HEK293 (cell line): ENCODE measurements at regions not wholly inside any gene's neighbourhood (a gene's known extent, or its start where the extent isn't known, plus 50 kb on each side); places are given as distances from the start of the nearest gene placed in this dataset.

Experiments
- KLF16 ChIP-seq: fragments of 450-650 bp; formaldehyde crosslinking; IDR thresholded peaks from 2 replicates; pipeline ENCODE4 v1.5.1; 2017; ENCODE audit warnings: missing biosample characterization, missing genetic modification characterization
- PRDM6 ChIP-seq: fragments of 450-650 bp; formaldehyde crosslinking; IDR thresholded peaks from 2 replicates; pipeline ENCODE4 v1.5.1; 2017; ENCODE audit warnings: missing biosample characterization, missing genetic modification characterization
- REST ChIP-seq: fragments of 450-650 bp; formaldehyde crosslinking; IDR thresholded peaks from 2 replicates; pipeline ENCODE4 v1.5.1; 2016; ENCODE audit warnings: missing biosample characterization, missing genetic modification characterization
- TRIM28 ChIP-seq: IDR thresholded peaks from 2 replicates; pipeline ENCODE4 v1.6.1; 2011; ENCODE audit warnings: low read length, control low read depth, borderline replicate concordance
- YY1 ChIP-seq: fragments of 450-650 bp; formaldehyde crosslinking; IDR thresholded peaks from 2 replicates; pipeline ENCODE4 v1.5.1; 2018; ENCODE audit warnings: missing biosample characterization, missing genetic modification characterization
- ZBTB20 ChIP-seq: fragments of 450-650 bp; formaldehyde crosslinking; IDR thresholded peaks from 2 replicates; pipeline ENCODE4 v1.5.1; 2016; ENCODE audit warnings: missing biosample characterization, missing genetic modification characterization
- ZFP3 ChIP-seq: fragments of 450-650 bp; formaldehyde crosslinking; IDR thresholded peaks from 2 replicates; pipeline ENCODE4 v1.5.1; 2016; ENCODE audit warnings: low read depth, missing biosample characterization, missing genetic modification characterization
- ZNF211 ChIP-seq: fragments of 450-650 bp; formaldehyde crosslinking; IDR thresholded peaks from 2 replicates; pipeline ENCODE4 v1.5.1; 2016; ENCODE audit warnings: low read depth, missing biosample characterization, missing genetic modification characterization
- TF ChIP-seq, protein P1 (sequence below): fragments of 450-650 bp; formaldehyde crosslinking; IDR thresholded peaks from 2 replicates; pipeline ENCODE4 v1.5.1; 2016; ENCODE audit warnings: missing biosample characterization, missing genetic modification characterization

DNA sequence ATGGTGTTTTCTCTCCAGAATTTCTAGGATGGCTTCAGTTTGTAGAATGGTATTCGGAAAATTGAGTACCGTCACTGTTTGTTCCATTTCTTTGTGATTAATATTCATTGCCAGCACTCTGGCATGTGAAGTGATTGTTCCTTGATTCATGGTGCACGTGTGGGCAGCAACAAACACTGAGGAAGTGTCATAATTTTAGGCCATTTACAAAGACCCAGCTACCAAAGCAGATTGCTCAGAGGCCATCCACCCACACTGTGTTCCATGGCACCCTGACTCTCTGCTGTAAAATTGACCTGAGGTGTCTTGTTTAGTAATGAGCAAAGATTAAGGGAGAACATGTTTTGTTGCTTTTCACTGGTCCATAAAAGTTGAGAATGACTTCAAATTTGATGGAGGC, 250.9 kb upstream of the FMN2 start:
- TF ChIP-seq ZBTB20 (tag by site-specific recombination) (no peak), YY1 (no peak), ZFP3 (tag by site-specific recombination) (no peak), REST (tag by site-specific recombination) (no peak), TRIM28 (no peak), ZNF211 (tag by site-specific recombination) (no peak), PRDM6 (tag by site-specific recombination) (no peak), KLF16 (tag by site-specific recombination) (no peak)
- TF ChIP-seq, protein P1, sequence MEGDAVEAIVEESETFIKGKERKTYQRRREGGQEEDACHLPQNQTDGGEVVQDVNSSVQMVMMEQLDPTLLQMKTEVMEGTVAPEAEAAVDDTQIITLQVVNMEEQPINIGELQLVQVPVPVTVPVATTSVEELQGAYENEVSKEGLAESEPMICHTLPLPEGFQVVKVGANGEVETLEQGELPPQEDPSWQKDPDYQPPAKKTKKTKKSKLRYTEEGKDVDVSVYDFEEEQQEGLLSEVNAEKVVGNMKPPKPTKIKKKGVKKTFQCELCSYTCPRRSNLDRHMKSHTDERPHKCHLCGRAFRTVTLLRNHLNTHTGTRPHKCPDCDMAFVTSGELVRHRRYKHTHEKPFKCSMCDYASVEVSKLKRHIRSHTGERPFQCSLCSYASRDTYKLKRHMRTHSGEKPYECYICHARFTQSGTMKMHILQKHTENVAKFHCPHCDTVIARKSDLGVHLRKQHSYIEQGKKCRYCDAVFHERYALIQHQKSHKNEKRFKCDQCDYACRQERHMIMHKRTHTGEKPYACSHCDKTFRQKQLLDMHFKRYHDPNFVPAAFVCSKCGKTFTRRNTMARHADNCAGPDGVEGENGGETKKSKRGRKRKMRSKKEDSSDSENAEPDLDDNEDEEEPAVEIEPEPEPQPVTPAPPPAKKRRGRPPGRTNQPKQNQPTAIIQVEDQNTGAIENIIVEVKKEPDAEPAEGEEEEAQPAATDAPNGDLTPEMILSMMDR (tag by site-specific recombination): no peak
